ENCODE measurements at regions not wholly inside any gene's neighbourhood (a gene's known extent, or its start where the extent isn't known, plus 50 kb on each side); places are given as distances from the start of the nearest gene placed in this dataset.

DNA sequence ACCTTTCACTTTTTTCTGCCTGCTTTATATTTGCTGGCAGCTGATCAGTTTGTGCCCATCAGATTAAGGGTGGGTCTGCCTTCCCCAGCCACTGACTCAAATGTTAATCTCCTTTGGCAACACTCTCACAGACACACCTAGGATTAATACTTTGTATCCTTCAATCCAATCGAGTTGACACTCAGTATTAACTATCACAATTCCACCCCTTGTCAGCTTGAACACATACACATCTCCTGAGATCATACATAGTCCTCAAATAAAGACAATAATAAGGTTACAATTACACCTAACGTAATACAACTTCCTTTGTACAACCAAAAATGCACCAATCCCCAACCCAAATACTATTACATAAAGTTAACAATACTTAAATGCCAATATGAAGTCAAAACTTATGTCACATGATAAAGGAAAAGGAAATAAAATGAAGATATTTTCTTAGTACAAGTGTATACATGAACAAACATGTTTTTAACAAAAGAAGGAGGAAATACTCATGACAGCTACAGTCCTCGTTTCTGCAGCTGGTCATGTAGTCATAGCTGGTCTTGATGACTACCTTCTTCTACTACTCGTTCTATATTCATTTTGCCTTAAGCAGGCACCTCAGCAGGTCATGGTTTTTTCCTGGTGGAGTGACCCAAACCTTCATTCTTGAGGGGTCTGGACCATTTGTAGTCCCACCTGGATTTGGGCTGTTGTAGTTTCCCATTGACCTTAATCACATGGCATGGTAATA lies 96.7 kb upstream of the CABCOCO1 start:
- CTCF ChIA-PET = interaction anchor here (0.9 kb wide), 1 partner anchor 17 kb away, joined by 3 read pairs; no protein-coding TSS in a partner anchor

DNA sequence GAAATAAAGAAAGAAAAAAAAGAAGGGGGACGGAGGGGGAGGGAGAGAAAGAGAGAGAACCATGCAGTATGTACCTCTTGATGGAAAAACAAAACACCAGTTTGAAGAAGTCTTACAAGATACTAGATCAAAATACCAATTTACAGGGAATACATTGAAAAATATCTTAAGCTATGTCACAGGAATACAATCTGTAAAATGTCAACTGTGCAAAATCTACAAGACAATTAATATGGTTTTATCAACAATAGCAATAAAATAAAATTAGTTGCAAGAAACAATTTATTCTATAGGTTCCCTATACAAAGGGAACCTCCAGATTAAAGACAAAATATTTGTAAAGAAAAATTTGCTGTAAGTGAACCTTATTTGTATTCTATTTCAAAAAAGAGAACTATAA lies 98.3 kb upstream of the CABCOCO1 start:
- H3K27me3 ChIP-seq (ENCODE audit: control insufficient read depth, insufficient read depth, low read length) = no peaks in the 10 kb centered on the region
- H3K36me3 ChIP-seq (ENCODE audit: control insufficient read depth, insufficient read depth, low read length) = no peaks in the 10 kb centered on the region
- TF ChIP-seq, protein P1, sequence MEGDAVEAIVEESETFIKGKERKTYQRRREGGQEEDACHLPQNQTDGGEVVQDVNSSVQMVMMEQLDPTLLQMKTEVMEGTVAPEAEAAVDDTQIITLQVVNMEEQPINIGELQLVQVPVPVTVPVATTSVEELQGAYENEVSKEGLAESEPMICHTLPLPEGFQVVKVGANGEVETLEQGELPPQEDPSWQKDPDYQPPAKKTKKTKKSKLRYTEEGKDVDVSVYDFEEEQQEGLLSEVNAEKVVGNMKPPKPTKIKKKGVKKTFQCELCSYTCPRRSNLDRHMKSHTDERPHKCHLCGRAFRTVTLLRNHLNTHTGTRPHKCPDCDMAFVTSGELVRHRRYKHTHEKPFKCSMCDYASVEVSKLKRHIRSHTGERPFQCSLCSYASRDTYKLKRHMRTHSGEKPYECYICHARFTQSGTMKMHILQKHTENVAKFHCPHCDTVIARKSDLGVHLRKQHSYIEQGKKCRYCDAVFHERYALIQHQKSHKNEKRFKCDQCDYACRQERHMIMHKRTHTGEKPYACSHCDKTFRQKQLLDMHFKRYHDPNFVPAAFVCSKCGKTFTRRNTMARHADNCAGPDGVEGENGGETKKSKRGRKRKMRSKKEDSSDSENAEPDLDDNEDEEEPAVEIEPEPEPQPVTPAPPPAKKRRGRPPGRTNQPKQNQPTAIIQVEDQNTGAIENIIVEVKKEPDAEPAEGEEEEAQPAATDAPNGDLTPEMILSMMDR (IDR thresholded peaks at IDR 0.05; ENCODE audit: insufficient read depth, low read depth, low read length) = no peak
- H3K4me3 ChIP-seq (ENCODE audit: low read depth, low read length) = no peak overlapping the region
- ChIA-PET POLR2A (no interaction called here), CTCF (no interaction called here)
- DNase-seq (ENCODE audit: low read depth) = no peak

More for the DNA sequence above, 96.7 kb upstream of the CABCOCO1 start:
- H3K36me3 ChIP-seq (ENCODE audit: control insufficient read depth, insufficient read depth, low read length) = no peaks in the 10 kb centered on the region
- no peak overlapping the region for H3K4me3 ChIP-seq (ENCODE audit: low read depth, low read length)
- H3K27me3 ChIP-seq (ENCODE audit: control insufficient read depth, insufficient read depth, low read length) = no peaks in the 10 kb centered on the region
- TF ChIP-seq, protein P1 (IDR thresholded peaks at IDR 0.05; ENCODE audit: insufficient read depth, low read depth, low read length) = no peak
- no peak for DNase-seq (ENCODE audit: low read depth)
- POLR2A ChIA-PET = no interaction called here

DNA sequence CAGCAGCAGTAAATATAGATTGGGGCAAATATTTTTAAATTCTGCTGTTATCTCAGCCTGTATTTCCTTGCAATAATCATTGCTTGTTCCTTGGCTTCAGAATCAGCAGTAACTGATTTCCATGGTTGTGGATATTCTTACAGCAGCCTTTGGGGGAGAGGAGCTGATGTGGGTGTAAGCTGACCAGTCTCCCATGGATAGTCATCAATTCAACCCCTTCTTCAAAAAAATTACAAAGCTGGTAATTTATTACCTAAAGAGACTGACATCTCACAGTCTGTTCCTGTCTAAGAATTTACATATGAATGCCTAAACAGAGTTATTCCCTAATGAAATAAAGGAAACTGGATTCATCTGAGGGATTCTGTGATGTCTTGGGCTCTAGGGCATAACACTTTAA lies 103.1 kb upstream of the CABCOCO1 start:
- ChIA-PET CTCF (no interaction called here), POLR2A (no interaction called here)
- Histone ChIP-seq H3K4me3 (ENCODE audit: low read depth, low read length) (no peak overlapping the region), H3K36me3 (ENCODE audit: control insufficient read depth, insufficient read depth, low read length) (no peaks in the 10 kb centered on the region), H3K27me3 (ENCODE audit: control insufficient read depth, insufficient read depth, low read length) (no peaks in the 10 kb centered on the region)
- TF ChIP-seq, protein P1 (IDR thresholded peaks at IDR 0.05; ENCODE audit: insufficient read depth, low read depth, low read length) = no peak
- DNase-seq (ENCODE audit: low read depth) = no peak

DNA sequence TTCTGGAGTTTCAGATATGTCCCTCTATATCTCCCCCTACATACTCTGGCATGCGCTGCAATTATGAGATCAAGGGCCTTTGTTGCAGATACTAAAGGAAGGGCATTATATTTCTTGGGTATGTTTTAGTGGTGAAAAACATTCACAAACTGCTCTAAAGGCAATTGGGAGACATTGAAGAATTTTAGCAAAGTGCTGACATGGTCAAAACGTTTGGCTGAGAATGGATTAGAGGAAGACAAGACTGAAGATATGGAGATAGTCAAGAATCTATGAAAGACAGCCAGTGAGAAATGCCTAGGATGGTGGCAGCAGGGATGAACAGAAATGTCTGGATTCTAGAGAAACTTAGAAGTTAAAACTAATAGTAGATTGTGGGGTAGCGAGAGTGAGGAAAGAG lies 104.5 kb upstream of the CABCOCO1 start:
- CTCF ChIA-PET = no interaction called here
- Histone ChIP-seq H3K4me3 (ENCODE audit: low read depth, low read length) (no peak overlapping the region), H3K36me3 (ENCODE audit: control insufficient read depth, insufficient read depth, low read length) (no peaks in the 10 kb centered on the region), H3K27me3 (ENCODE audit: control insufficient read depth, insufficient read depth, low read length) (no peaks in the 10 kb centered on the region)
- POLR2A ChIA-PET = no interaction called here
- TF ChIP-seq, protein P1 (IDR thresholded peaks at IDR 0.05; ENCODE audit: insufficient read depth, low read depth, low read length) = no peak
- DNase-seq (ENCODE audit: low read depth) = no peak

DNA sequence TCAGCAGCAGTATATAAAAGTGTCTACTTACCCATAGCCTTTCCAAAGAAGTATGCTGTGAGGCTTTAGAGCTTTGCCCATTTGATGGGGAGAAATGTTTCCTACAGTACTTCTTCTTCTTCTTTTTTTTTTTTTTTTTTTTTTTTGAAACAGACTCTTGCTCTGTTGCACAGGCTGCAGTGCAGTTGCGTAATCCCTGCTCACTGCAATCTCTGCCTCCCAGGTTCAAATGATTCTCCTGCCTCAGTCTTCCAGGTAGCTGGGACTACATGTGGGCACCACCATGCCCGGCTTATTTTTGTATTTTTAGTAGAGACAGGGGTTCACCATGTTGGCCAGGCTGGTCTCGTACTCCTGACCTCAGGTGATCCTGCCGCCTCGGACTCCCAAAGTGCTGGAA lies 101.7 kb upstream of the TMEM26 start:
- POLR2A ChIA-PET = no interaction called here
- CTCF ChIA-PET = no interaction called here
- Histone ChIP-seq H3K4me3 (ENCODE audit: low read depth, low read length) (no peak overlapping the region), H3K27me3 (ENCODE audit: control insufficient read depth, insufficient read depth, low read length) (no peaks in the 10 kb centered on the region), H3K36me3 (ENCODE audit: control insufficient read depth, insufficient read depth, low read length) (no peaks in the 10 kb centered on the region)
- DNase-seq (ENCODE audit: low read depth) = no peak
- TF ChIP-seq, protein P1 (IDR thresholded peaks at IDR 0.05; ENCODE audit: insufficient read depth, low read depth, low read length) = no peak

Measured in BJ (cell line).